AG08396 (cell line): ENCODE measurements at regions not wholly inside any gene's neighbourhood (a gene's known extent, or its start where the extent isn't known, plus 50 kb on each side); places are given as distances from the start of the nearest gene placed in this dataset.
"Not testable (repeated sequence)": the region's sequence is repeated elsewhere in the genome, so short reads cannot be mapped to it uniquely, and the experiment has no call there.

Source experiments
- DNase-seq: peaks from one replicate; pipeline ENCODE4 v3.0.0; 2012; ENCODE audit warnings: low spot score, mixed read lengths

- DNase-seq, result no peak
These were observed 1748.2 kb downstream of the EFNA5 start for GRCh38 chr5:105922574-105922973.

- DNase-seq, result no peak
These were observed 1748.7 kb downstream of the EFNA5 start for GRCh38 chr5:105922080-105922479.

GRCh38 chr5:105917189-105917588, 1753.5 kb downstream of the EFNA5 start:
- DNase-seq, result no peak

GRCh38 chr5:105907016-105907415, 1763.7 kb downstream of the EFNA5 start:
- DNase-seq, result no peak

GRCh38 chr5:105905392-105905791, 1765.3 kb downstream of the EFNA5 start:
- no peak for DNase-seq

GRCh38 chr5:105903069-105903468, 1767.7 kb downstream of the EFNA5 start:
- DNase-seq, result no peak

- no peak for DNase-seq
These were observed 1771.0 kb downstream of the EFNA5 start for GRCh38 chr5:105899726-105900125.

GRCh38 chr5:105898183-105898582, 1772.6 kb downstream of the EFNA5 start:
- no peak for DNase-seq

GRCh38 chr5:105885266-105885665, 1785.5 kb downstream of the EFNA5 start:
- DNase-seq, result no peak

- no peak for DNase-seq
These were observed 1787.7 kb downstream of the EFNA5 start for GRCh38 chr5:105882956-105883481.

GRCh38 chr5:105878402-105878801, 1792.3 kb downstream of the EFNA5 start:
- DNase-seq, result no peak

- DNase-seq, result no peak
These were observed 1793.1 kb downstream of the EFNA5 start for GRCh38 chr5:105877592-105877991.

- DNase-seq, result no peak
These were observed 1796.4 kb downstream of the EFNA5 start for GRCh38 chr5:105874316-105874715.

GRCh38 chr5:105872569-105873270, 1798.0 kb downstream of the EFNA5 start:
- DNase-seq, result no peak

GRCh38 chr5:105868038-105868780, 1802.5 kb downstream of the EFNA5 start:
- DNase-seq, result no peak

- DNase-seq, result no peak
These were observed 1804.9 kb downstream of the EFNA5 start for GRCh38 chr5:105865834-105866233.

GRCh38 chr5:105859350-105859749, 1811.4 kb downstream of the EFNA5 start:
- DNase-seq, result not testable (repeated sequence)

GRCh38 chr5:105849701-105850100, 1821.0 kb downstream of the EFNA5 start:
- DNase-seq, result peak; percentile 9

GRCh38 chr5:105840800-105841199, 1829.9 kb downstream of the EFNA5 start:
- no peak for DNase-seq

GRCh38 chr5:105836887-105837286, 1833.8 kb downstream of the EFNA5 start:
- no peak for DNase-seq

GRCh38 chr5:105836268-105836667, 1834.5 kb downstream of the EFNA5 start:
- no peak for DNase-seq

GRCh38 chr5:105828821-105829220, 1841.9 kb downstream of the EFNA5 start:
- DNase-seq, result no peak

GRCh38 chr5:105821800-105822199, 1848.9 kb downstream of the EFNA5 start:
- DNase-seq, result no peak
